ENCODE measurements at regions not wholly inside any gene's neighbourhood (a gene's known extent, or its start where the extent isn't known, plus 50 kb on each side); places are given as distances from the start of the nearest gene placed in this dataset.

GRCh38 chr13:72113931-72114330 lies 246.9 kb upstream of the DACH1 start:
- Mint-ChIP-seq H3K27me3 (ENCODE audit: low read depth in 3 of 3) (peaks cover 0 to 4% (median 0%) of the 10 kb centered on the region in 3 donors), H3K4me3 (no peak overlapping the region), H3K9me3 (peaks cover under 1 to 23% (median 7%) of the 10 kb centered on the region in 6 donors)

GRCh38 chr13:72113076-72113475 lies 246.1 kb upstream of the DACH1 start:
- H3K9me3 Mint-ChIP-seq = peaks cover 3 to 23% (median 10%) of the 10 kb centered on the region in 6 donors
- no peak overlapping the region for H3K27ac Mint-ChIP-seq
- H3K27me3 Mint-ChIP-seq (ENCODE audit: low read depth in 3 of 3) = peaks cover 0 to 4% (median 0%) of the 10 kb centered on the region in 3 donors
- no peak overlapping the region for H3K4me3 Mint-ChIP-seq
- no peak for DNase-seq
- H3K4me1 Mint-ChIP-seq = no peaks in the 10 kb centered on the region
- H3K36me3 Mint-ChIP-seq = peaks cover 0 to 4% (median 0%) of the 10 kb centered on the region in 3 donors

More at GRCh38 chr13:72113931-72114330, 246.9 kb upstream of the DACH1 start:
- H3K27ac Mint-ChIP-seq = no peak overlapping the region
- DNase-seq = no peak
- H3K4me1 Mint-ChIP-seq = no peaks in the 10 kb centered on the region
- peaks cover 0 to 4% (median 0%) of the 10 kb centered on the region in 3 donors for H3K36me3 Mint-ChIP-seq

- Mint-ChIP-seq H3K27ac (no peak overlapping the region), H3K9me3 (peaks cover 5 to 29% (median 10%) of the 10 kb centered on the region in 6 donors), H3K4me3 (no peak overlapping the region), H3K4me1 (no peaks in the 10 kb centered on the region), H3K27me3 (ENCODE audit: low read depth in 3 of 3) (peaks cover 0 to 3% (median 0%) of the 10 kb centered on the region in 3 donors), H3K36me3 (peaks cover 0 to 4% (median 0%) of the 10 kb centered on the region in 3 donors)
- no peak for DNase-seq
Observed at GRCh38 chr13:72112216-72112615, 245.2 kb upstream of the DACH1 start.

GRCh38 chr13:72109863-72110262 lies 242.9 kb upstream of the DACH1 start:
- no peak for DNase-seq
- H3K4me1 Mint-ChIP-seq = no peaks in the 10 kb centered on the region
- no peak overlapping the region for H3K27ac Mint-ChIP-seq
- no peaks in the 10 kb centered on the region for H3K36me3 Mint-ChIP-seq
- H3K4me3 Mint-ChIP-seq = no peak overlapping the region
- peaks cover 0 to 5% (median 0%) of the 10 kb centered on the region in 3 donors for H3K27me3 Mint-ChIP-seq (ENCODE audit: low read depth in 3 of 3)
- H3K9me3 Mint-ChIP-seq = peaks cover 6 to 19% (median 11%) of the 10 kb centered on the region in 6 donors

GRCh38 chr13:72104656-72105180 lies 237.7 kb upstream of the DACH1 start:
- H3K9me3 Mint-ChIP-seq = peaks cover 6 to 19% (median 12%) of the 10 kb centered on the region in 6 donors
- no peaks in the 10 kb centered on the region for H3K4me1 Mint-ChIP-seq
- DNase-seq = no peak
- H3K27me3 Mint-ChIP-seq (ENCODE audit: low read depth in 3 of 3) = peaks cover 0 to 5% (median 0%) of the 10 kb centered on the region in 3 donors
- H3K4me3 Mint-ChIP-seq = no peak overlapping the region
- H3K36me3 Mint-ChIP-seq = no peaks in the 10 kb centered on the region
- no peak overlapping the region for H3K27ac Mint-ChIP-seq

- H3K4me1 Mint-ChIP-seq = no peaks in the 10 kb centered on the region
- DNase-seq = no peak
- H3K4me3 Mint-ChIP-seq = no peak overlapping the region
- H3K27ac Mint-ChIP-seq = no peak overlapping the region
- H3K27me3 Mint-ChIP-seq (ENCODE audit: low read depth in 3 of 3) = peaks cover 0 to 3% (median 0%) of the 10 kb centered on the region in 3 donors
- H3K9me3 Mint-ChIP-seq = peaks cover 0 to 10% (median 6%) of the 10 kb centered on the region in 6 donors
- no peaks in the 10 kb centered on the region for H3K36me3 Mint-ChIP-seq
Observed at GRCh38 chr13:72101768-72102400, 234.9 kb upstream of the DACH1 start.

GRCh38 chr13:72100339-72100738 lies 233.3 kb upstream of the DACH1 start:
- Mint-ChIP-seq H3K36me3 (no peaks in the 10 kb centered on the region), H3K27ac (no peak overlapping the region), H3K9me3 (peaks cover 0 to 10% (median 2%) of the 10 kb centered on the region in 6 donors), H3K4me1 (no peaks in the 10 kb centered on the region), H3K27me3 (ENCODE audit: low read depth in 3 of 3) (no peaks in the 10 kb centered on the region), H3K4me3 (no peak overlapping the region)
- no peak for DNase-seq

- DNase-seq = no peak
- no peaks in the 10 kb centered on the region for H3K36me3 Mint-ChIP-seq
- H3K4me1 Mint-ChIP-seq = no peaks in the 10 kb centered on the region
- no peak overlapping the region for H3K4me3 Mint-ChIP-seq
- H3K27ac Mint-ChIP-seq = no peak overlapping the region
- peaks cover 0 to under 1% (median 0%) of the 10 kb centered on the region in 3 donors for H3K27me3 Mint-ChIP-seq (ENCODE audit: low read depth in 3 of 3)
- H3K9me3 Mint-ChIP-seq = peaks cover 0 to 9% (median 0%) of the 10 kb centered on the region in 6 donors
Observed at GRCh38 chr13:72097568-72097967, 230.6 kb upstream of the DACH1 start.

GRCh38 chr13:72093262-72093661 lies 226.3 kb upstream of the DACH1 start:
- no peak for DNase-seq
- Mint-ChIP-seq H3K27ac (no peak overlapping the region), H3K27me3 (ENCODE audit: low read depth in 3 of 3) (peaks cover 0 to 2% (median 0%) of the 10 kb centered on the region in 3 donors), H3K4me1 (peaks cover 7 to 19% of the 10 kb centered on the region in 2 donors), H3K4me3 (no peak overlapping the region), H3K9me3 (peaks cover 0 to 22% (median 8%) of the 10 kb centered on the region in 6 donors), H3K36me3 (no peaks in the 10 kb centered on the region)

- Mint-ChIP-seq H3K4me3 (no peak overlapping the region), H3K27ac (no peak overlapping the region), H3K27me3 (ENCODE audit: low read depth in 3 of 3) (no peaks in the 10 kb centered on the region), H3K9me3 (peaks cover 0 to 13% (median under 1%) of the 10 kb centered on the region in 6 donors), H3K36me3 (no peaks in the 10 kb centered on the region), H3K4me1 (peaks cover 6 to 17% of the 10 kb centered on the region in 2 donors)
- DNase-seq = no peak
Observed at GRCh38 chr13:72074663-72075062, 207.7 kb upstream of the DACH1 start.

- no peak overlapping the region for H3K27ac Mint-ChIP-seq
- peaks cover under 1 to 14% (median 7%) of the 10 kb centered on the region in 6 donors for H3K9me3 Mint-ChIP-seq
Observed at GRCh38 chr13:72072261-72072660, 205.3 kb upstream of the DACH1 start.

GRCh38 chr13:72071713-72072112 lies 204.7 kb upstream of the DACH1 start:
- DNase-seq = no peak
- H3K36me3 Mint-ChIP-seq = peaks cover 0 to 3% (median 0%) of the 10 kb centered on the region in 3 donors
- peaks cover 6 to 20% (median 10%) of the 10 kb centered on the region in 6 donors for H3K9me3 Mint-ChIP-seq
- H3K4me3 Mint-ChIP-seq = no peak overlapping the region
- H3K27ac Mint-ChIP-seq = no peak overlapping the region
- peaks cover 5 to 10% of the 10 kb centered on the region in 2 donors for H3K4me1 Mint-ChIP-seq
- H3K27me3 Mint-ChIP-seq (ENCODE audit: low read depth in 3 of 3) = no peaks in the 10 kb centered on the region

More at GRCh38 chr13:72072261-72072660, 205.3 kb upstream of the DACH1 start:
- H3K4me3 Mint-ChIP-seq = no peak overlapping the region
- peaks cover 0 to 3% (median 0%) of the 10 kb centered on the region in 3 donors for H3K36me3 Mint-ChIP-seq
- H3K27me3 Mint-ChIP-seq (ENCODE audit: low read depth in 3 of 3) = no peaks in the 10 kb centered on the region
- DNase-seq = no peak
- peaks cover 5 to 10% of the 10 kb centered on the region in 2 donors for H3K4me1 Mint-ChIP-seq

- peaks cover 22 to 37% of the 10 kb centered on the region in 2 donors for H3K4me1 Mint-ChIP-seq
- peak in 2 of 3 donors; percentile 0 to 24 for DNase-seq
- H3K36me3 Mint-ChIP-seq = peaks cover 4 to 21% (median 11%) of the 10 kb centered on the region in 3 donors
- peaks cover 32 to 76% (median 40%) of the 10 kb centered on the region in 6 donors for H3K9me3 Mint-ChIP-seq
- peak overlapping the region in 4 of 5 donors; percentile 24 to 62 (median 36) for H3K4me3 Mint-ChIP-seq
- peaks cover 0 to 5% (median 2%) of the 10 kb centered on the region in 3 donors for H3K27me3 Mint-ChIP-seq (ENCODE audit: low read depth in 3 of 3)
- H3K27ac Mint-ChIP-seq = peak overlapping the region in 2 of 6 donors; percentile 11 to 26
Observed at GRCh38 chr13:72062566-72062965, 195.6 kb upstream of the DACH1 start.

- peaks cover 0 to 6% (median 2%) of the 10 kb centered on the region in 3 donors for H3K27me3 Mint-ChIP-seq (ENCODE audit: low read depth in 3 of 3)
- H3K4me3 Mint-ChIP-seq = peak overlapping the region in 1 of 5 donors; percentile 62
- DNase-seq = no peak
- H3K9me3 Mint-ChIP-seq = peaks cover 25 to 70% (median 37%) of the 10 kb centered on the region in 6 donors
- H3K4me1 Mint-ChIP-seq = peaks cover 22 to 37% of the 10 kb centered on the region in 2 donors
- H3K27ac Mint-ChIP-seq = no peak overlapping the region
- H3K36me3 Mint-ChIP-seq = peaks cover 4 to 21% (median 8%) of the 10 kb centered on the region in 3 donors
Observed at GRCh38 chr13:72061613-72062012, 194.6 kb upstream of the DACH1 start.
